SK-N-SH treated with all-trans-retinoic acid at 6 μM for 48 hours (cell line): ENCODE measurements at regions not wholly inside any gene's neighbourhood (a gene's known extent, or its start where the extent isn't known, plus 50 kb on each side); places are given as distances from the start of the nearest gene placed in this dataset.

Experiments used
- ATAC-seq: fragments of 200-7000 bp; cut with Tn5 transposase; 3 replicates; pipeline ENCODE4 v1.9.1; 2020; ENCODE audit warnings: mild to moderate bottlenecking, moderate library complexity
- ARNTL ChIP-seq: fragments of 450-650 bp; formaldehyde crosslinking; IDR thresholded peaks from 2 replicates; pipeline ENCODE4 v1.5.0; 2020; ENCODE audit warnings: low read depth, mild to moderate bottlenecking, moderate library complexity, borderline replicate concordance
- BACH2 ChIP-seq: fragments of 250-450 bp; sonication (Bioruptor Pico); IDR thresholded peaks from 2 replicates; pipeline ENCODE4 v1.9.0; 2021; ENCODE audit warnings: mild to moderate bottlenecking, borderline replicate concordance
- CREB5 ChIP-seq: fragments of 250-450 bp; sonication (Bioruptor Pico); IDR thresholded peaks from 2 replicates; pipeline ENCODE4 v1.5.1; 2020; ENCODE audit warnings: low read depth, mild to moderate bottlenecking, moderate library complexity
- CSDC2 ChIP-seq: fragments of 250-450 bp; sonication (Bioruptor Pico); IDR thresholded peaks from 2 replicates; pipeline ENCODE4 v1.5.0; 2020; ENCODE audit warnings: mild to moderate bottlenecking, moderate library complexity
- ESRRG ChIP-seq: fragments of 250-450 bp; sonication (Bioruptor Pico); IDR thresholded peaks from 2 replicates; pipeline ENCODE4 v1.6.1; 2021; ENCODE audit warnings: mild to moderate bottlenecking
- GLIS3 ChIP-seq: fragments of 250-450 bp; sonication (Bioruptor Pico); IDR thresholded peaks from 2 replicates; pipeline ENCODE4 v1.5.0; 2020; ENCODE audit warnings: mild to moderate bottlenecking, moderate library complexity
- ISL1 ChIP-seq: fragments of 250-450 bp; sonication (Bioruptor Pico); IDR thresholded peaks from 2 replicates; pipeline ENCODE4 v2.1.2; 2022; ENCODE audit warnings: mild to moderate bottlenecking, moderate library complexity
- OSR1 ChIP-seq: fragments of 250-450 bp; sonication (Bioruptor Pico); IDR thresholded peaks from 2 replicates; pipeline ENCODE4 v1.8.0; 2022; ENCODE audit warnings: moderate library complexity, mild to moderate bottlenecking, inconsistent platforms
- POU6F1 ChIP-seq: fragments of 250-450 bp; sonication (Bioruptor Pico); IDR thresholded peaks from 2 replicates; pipeline ENCODE4 v1.8.0; 2021; ENCODE audit warnings: low read depth, mild to moderate bottlenecking, moderate library complexity, borderline replicate concordance
- PPARA ChIP-seq: fragments of 250-450 bp; sonication (Bioruptor Pico); IDR thresholded peaks from 2 replicates; pipeline ENCODE4 v1.5.0; 2020; ENCODE audit warnings: mild to moderate bottlenecking, borderline replicate concordance
- RARB ChIP-seq: fragments of 250-450 bp; sonication (Bioruptor Pico); IDR thresholded peaks from 2 replicates; pipeline ENCODE4 v1.8.0; 2021; ENCODE audit warnings: mild to moderate bottlenecking, moderate library complexity
- SNAI2 ChIP-seq: fragments of 250-450 bp; sonication (Bioruptor Pico); IDR thresholded peaks from 2 replicates; pipeline ENCODE4 v1.5.0; 2020; ENCODE audit warnings: mild to moderate bottlenecking, moderate library complexity
- TCF4 ChIP-seq: fragments of 250-450 bp; sonication (Bioruptor Pico); IDR thresholded peaks from 2 replicates; pipeline ENCODE4 v1.8.0; 2021; ENCODE audit warnings: mild to moderate bottlenecking, moderate library complexity, borderline replicate concordance
- TOX ChIP-seq: fragments of 250-450 bp; sonication (Bioruptor Pico); IDR thresholded peaks from 2 replicates; pipeline ENCODE4 v1.8.0; 2021; ENCODE audit warnings: mild to moderate bottlenecking, moderate library complexity, borderline replicate concordance
- ZC3H10 ChIP-seq: fragments of 250-450 bp; sonication (Bioruptor Pico); IDR thresholded peaks from 2 replicates; pipeline ENCODE4 v1.5.1; 2021; ENCODE audit warnings: mild to moderate bottlenecking, moderate library complexity
- ZFP30 ChIP-seq: fragments of 450-650 bp; formaldehyde crosslinking; IDR thresholded peaks from 2 replicates; pipeline ENCODE4 v1.5.0; 2022; ENCODE audit warnings: mild to moderate bottlenecking, moderate library complexity
- ZNF70 ChIP-seq: fragments of 450-650 bp; formaldehyde crosslinking; IDR thresholded peaks from 2 replicates; pipeline ENCODE4 v1.5.0; 2020; ENCODE audit warnings: mild to moderate bottlenecking, moderate library complexity
- ZNF8 ChIP-seq: fragments of 450-650 bp; formaldehyde crosslinking; IDR thresholded peaks from 2 replicates; pipeline ENCODE4 v1.5.0; 2020; ENCODE audit warnings: mild to moderate bottlenecking, moderate library complexity
- TF ChIP-seq, protein P1 (sequence below): fragments of 250-450 bp; sonication (Bioruptor Pico); IDR thresholded peaks from 2 replicates; pipeline ENCODE4 v1.8.0; 2020; ENCODE audit warnings: mild to moderate bottlenecking, moderate library complexity, borderline replicate concordance
- TF ChIP-seq, protein P2 (sequence below): fragments of 250-450 bp; sonication (Bioruptor Pico); IDR thresholded peaks from 2 replicates; pipeline ENCODE4 v1.5.1; 2021; ENCODE audit warnings: mild to moderate bottlenecking, moderate library complexity
- TF ChIP-seq, protein P3 (sequence below): fragments of 250-450 bp; sonication (Bioruptor Pico); IDR thresholded peaks from 2 replicates; pipeline ENCODE4 v1.5.0; 2020; ENCODE audit warnings: mild to moderate bottlenecking, moderate library complexity

DNA sequence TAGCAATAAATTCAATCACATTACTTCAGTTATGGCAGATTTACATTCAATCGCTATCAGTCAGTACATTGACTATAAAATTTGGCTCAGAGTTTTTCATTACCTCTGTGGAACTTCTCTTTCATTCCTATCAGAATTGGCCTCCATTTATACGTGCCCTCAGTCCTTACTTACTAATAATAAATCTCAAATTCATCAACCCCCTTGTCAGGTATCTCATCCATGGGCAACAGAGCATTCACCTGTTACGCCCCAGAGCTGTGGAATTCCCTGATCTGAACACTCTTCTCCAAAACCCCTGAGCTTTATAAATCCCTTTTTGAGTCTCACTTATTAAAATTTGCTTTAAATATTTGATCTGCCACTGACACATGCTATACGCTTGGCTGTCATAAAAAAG is 492.9 kb downstream of the GBE1 start:
- no peak for ATAC-seq
- no peak for TF ChIP-seq ARNTL (CRISPR knock-in tag)
- no peak for TF ChIP-seq ISL1 (CRISPR knock-in tag)
- TF ChIP-seq TCF4 = no peak
- no peak for TF ChIP-seq ZFP30 (CRISPR knock-in tag)
- TF ChIP-seq, protein P1, sequence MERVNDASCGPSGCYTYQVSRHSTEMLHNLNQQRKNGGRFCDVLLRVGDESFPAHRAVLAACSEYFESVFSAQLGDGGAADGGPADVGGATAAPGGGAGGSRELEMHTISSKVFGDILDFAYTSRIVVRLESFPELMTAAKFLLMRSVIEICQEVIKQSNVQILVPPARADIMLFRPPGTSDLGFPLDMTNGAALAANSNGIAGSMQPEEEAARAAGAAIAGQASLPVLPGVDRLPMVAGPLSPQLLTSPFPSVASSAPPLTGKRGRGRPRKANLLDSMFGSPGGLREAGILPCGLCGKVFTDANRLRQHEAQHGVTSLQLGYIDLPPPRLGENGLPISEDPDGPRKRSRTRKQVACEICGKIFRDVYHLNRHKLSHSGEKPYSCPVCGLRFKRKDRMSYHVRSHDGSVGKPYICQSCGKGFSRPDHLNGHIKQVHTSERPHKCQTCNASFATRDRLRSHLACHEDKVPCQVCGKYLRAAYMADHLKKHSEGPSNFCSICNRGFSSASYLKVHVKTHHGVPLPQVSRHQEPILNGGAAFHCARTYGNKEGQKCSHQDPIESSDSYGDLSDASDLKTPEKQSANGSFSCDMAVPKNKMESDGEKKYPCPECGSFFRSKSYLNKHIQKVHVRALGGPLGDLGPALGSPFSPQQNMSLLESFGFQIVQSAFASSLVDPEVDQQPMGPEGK (CRISPR knock-in tag) = no peak
- no peak for TF ChIP-seq RARB (CRISPR knock-in tag)
- TF ChIP-seq GLIS3 (CRISPR knock-in tag) = no peak
- no peak for TF ChIP-seq ZNF8 (CRISPR knock-in tag)
- TF ChIP-seq TOX = no peak
- no peak for TF ChIP-seq CREB5 (CRISPR knock-in tag)
- TF ChIP-seq, protein P2, sequence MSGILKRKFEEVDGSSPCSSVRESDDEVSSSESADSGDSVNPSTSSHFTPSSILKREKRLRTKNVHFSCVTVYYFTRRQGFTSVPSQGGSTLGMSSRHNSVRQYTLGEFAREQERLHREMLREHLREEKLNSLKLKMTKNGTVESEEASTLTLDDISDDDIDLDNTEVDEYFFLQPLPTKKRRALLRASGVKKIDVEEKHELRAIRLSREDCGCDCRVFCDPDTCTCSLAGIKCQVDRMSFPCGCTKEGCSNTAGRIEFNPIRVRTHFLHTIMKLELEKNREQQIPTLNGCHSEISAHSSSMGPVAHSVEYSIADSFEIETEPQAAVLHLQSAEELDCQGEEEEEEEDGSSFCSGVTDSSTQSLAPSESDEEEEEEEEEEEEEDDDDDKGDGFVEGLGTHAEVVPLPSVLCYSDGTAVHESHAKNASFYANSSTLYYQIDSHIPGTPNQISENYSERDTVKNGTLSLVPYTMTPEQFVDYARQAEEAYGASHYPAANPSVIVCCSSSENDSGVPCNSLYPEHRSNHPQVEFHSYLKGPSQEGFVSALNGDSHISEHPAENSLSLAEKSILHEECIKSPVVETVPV (CRISPR knock-in tag) = no peak
- TF ChIP-seq, protein P3, sequence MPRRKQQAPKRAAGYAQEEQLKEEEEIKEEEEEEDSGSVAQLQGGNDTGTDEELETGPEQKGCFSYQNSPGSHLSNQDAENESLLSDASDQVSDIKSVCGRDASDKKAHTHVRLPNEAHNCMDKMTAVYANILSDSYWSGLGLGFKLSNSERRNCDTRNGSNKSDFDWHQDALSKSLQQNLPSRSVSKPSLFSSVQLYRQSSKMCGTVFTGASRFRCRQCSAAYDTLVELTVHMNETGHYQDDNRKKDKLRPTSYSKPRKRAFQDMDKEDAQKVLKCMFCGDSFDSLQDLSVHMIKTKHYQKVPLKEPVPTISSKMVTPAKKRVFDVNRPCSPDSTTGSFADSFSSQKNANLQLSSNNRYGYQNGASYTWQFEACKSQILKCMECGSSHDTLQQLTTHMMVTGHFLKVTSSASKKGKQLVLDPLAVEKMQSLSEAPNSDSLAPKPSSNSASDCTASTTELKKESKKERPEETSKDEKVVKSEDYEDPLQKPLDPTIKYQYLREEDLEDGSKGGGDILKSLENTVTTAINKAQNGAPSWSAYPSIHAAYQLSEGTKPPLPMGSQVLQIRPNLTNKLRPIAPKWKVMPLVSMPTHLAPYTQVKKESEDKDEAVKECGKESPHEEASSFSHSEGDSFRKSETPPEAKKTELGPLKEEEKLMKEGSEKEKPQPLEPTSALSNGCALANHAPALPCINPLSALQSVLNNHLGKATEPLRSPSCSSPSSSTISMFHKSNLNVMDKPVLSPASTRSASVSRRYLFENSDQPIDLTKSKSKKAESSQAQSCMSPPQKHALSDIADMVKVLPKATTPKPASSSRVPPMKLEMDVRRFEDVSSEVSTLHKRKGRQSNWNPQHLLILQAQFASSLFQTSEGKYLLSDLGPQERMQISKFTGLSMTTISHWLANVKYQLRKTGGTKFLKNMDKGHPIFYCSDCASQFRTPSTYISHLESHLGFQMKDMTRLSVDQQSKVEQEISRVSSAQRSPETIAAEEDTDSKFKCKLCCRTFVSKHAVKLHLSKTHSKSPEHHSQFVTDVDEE (CRISPR knock-in tag) = no peak
- TF ChIP-seq CSDC2 = no peak
- no peak for TF ChIP-seq ZC3H10 (CRISPR knock-in tag)
- no peak for TF ChIP-seq PPARA
- TF ChIP-seq ZNF70 (CRISPR knock-in tag) = no peak

DNA sequence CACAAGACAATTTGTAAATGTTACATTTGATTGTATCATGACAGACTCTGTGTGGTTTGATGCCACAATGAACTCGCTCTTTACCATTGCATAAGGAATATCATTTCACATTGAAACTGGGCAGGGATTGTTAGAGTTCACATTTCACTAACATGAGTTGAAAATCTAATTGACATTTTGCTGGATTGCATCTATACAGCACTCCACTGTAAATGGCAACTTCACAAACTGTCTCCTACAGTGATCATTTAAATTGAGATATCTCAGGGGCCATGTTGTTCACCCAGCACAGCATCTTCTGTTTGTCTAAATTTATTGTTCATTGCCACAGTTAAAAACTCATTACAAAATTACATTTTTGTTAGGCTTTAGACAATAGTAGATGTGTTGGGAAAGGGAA is 499.4 kb downstream of the GBE1 start:
- ATAC-seq = no peak
- TF ChIP-seq ZNF8 (CRISPR knock-in tag) = no peak
- no peak for TF ChIP-seq POU6F1 (CRISPR knock-in tag)
- TF ChIP-seq, protein P3 (CRISPR knock-in tag) = no peak
- TF ChIP-seq CSDC2 = no peak
- no peak for TF ChIP-seq OSR1 (CRISPR knock-in tag)
- no peak for TF ChIP-seq ZFP30 (CRISPR knock-in tag)
- no peak for TF ChIP-seq GLIS3 (CRISPR knock-in tag)
- TF ChIP-seq PPARA = no peak

DNA sequence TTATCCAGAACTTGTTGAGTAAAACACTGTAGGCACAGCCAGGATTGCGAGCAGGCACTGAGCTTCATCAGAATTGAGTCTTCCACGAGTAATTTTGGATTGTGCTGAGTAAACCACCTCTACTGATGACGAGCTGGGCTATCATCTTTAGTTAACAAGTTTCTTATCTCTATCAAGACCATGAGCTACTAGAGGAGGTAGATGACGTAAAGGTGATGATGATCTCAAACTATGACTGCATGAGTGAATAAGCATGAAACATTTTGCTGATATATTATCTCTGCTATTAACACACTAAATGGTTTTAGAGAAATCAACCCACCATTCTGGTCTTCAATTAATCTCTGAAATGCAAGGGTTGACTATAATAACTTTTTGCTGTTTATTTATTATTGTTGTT is 506.0 kb downstream of the GBE1 start:
- no peak for ATAC-seq
- no peak for TF ChIP-seq RARB (CRISPR knock-in tag)
- TF ChIP-seq ZNF8 (CRISPR knock-in tag) = no peak
- TF ChIP-seq GLIS3 (CRISPR knock-in tag) = no peak
- TF ChIP-seq PPARA = no peak
- TF ChIP-seq, protein P3 (CRISPR knock-in tag) = no peak
- TF ChIP-seq, protein P1 (CRISPR knock-in tag) = no peak
- TF ChIP-seq ZFP30 (CRISPR knock-in tag) = no peak
- no peak for TF ChIP-seq OSR1 (CRISPR knock-in tag)
- no peak for TF ChIP-seq CSDC2
- TF ChIP-seq ESRRG (CRISPR knock-in tag) = no peak
- no peak for TF ChIP-seq BACH2 (CRISPR knock-in tag)
- no peak for TF ChIP-seq SNAI2 (CRISPR knock-in tag)
